Activated CD8-positive, alpha-beta memory T cell treated with anti-CD3 and anti-CD28 coated beads for 24 hours (primary cell): ENCODE measurements at regions not wholly inside any gene's neighbourhood (a gene's known extent, or its start where the extent isn't known, plus 50 kb on each side); places are given as distances from the start of the nearest gene placed in this dataset.
"Not testable (repeated sequence)": the region's sequence is repeated elsewhere in the genome, so short reads cannot be mapped to it uniquely, and the experiment has no call there.

Experiments
- DNase-seq: peaks from one replicate; pipeline ENCODE4 v3.0.0-alpha.2; 2020

- not testable (repeated sequence) for DNase-seq
Measured at GRCh38 chr12:19921716-19922115, 446.6 kb upstream of the PDE3A start.

GRCh38 chr12:19922717-19923116 lies 445.6 kb upstream of the PDE3A start:
- DNase-seq, result no peak

GRCh38 chr12:19924360-19924759 lies 444.0 kb upstream of the PDE3A start:
- DNase-seq, result no peak

- no peak for DNase-seq
Measured at GRCh38 chr12:19925841-19926240, 442.5 kb upstream of the PDE3A start.

- DNase-seq, result no peak
Measured at GRCh38 chr12:19926266-19926665, 442.1 kb upstream of the PDE3A start.

GRCh38 chr12:19927661-19928060 lies 440.7 kb upstream of the PDE3A start:
- no peak for DNase-seq

- DNase-seq, result no peak
Measured at GRCh38 chr12:19932413-19932812, 435.9 kb upstream of the PDE3A start.

- DNase-seq, result no peak
Measured at GRCh38 chr12:19933924-19934323, 434.4 kb upstream of the PDE3A start.

- no peak for DNase-seq
Measured at GRCh38 chr12:19937161-19937560, 431.2 kb upstream of the PDE3A start.

- DNase-seq, result no peak
Measured at GRCh38 chr12:19938031-19938430, 430.3 kb upstream of the PDE3A start.

- no peak for DNase-seq
Measured at GRCh38 chr12:19938491-19938890, 429.8 kb upstream of the PDE3A start.

- no peak for DNase-seq
Measured at GRCh38 chr12:19940267-19940666, 428.1 kb upstream of the PDE3A start.

GRCh38 chr12:19941096-19941495 lies 427.2 kb upstream of the PDE3A start:
- no peak for DNase-seq

GRCh38 chr12:19945559-19946435 lies 422.5 kb upstream of the PDE3A start:
- no peak for DNase-seq

- no peak for DNase-seq
Measured at GRCh38 chr12:19946550-19946949, 421.8 kb upstream of the PDE3A start.

GRCh38 chr12:19947344-19947743 lies 421.0 kb upstream of the PDE3A start:
- no peak for DNase-seq

- no peak for DNase-seq
Measured at GRCh38 chr12:19951664-19952063, 416.7 kb upstream of the PDE3A start.

- DNase-seq, result no peak
Measured at GRCh38 chr12:19953734-19954133, 414.6 kb upstream of the PDE3A start.

- DNase-seq, result no peak
Measured at GRCh38 chr12:19954163-19954562, 414.2 kb upstream of the PDE3A start.

- no peak for DNase-seq
Measured at GRCh38 chr12:19957308-19958125, 410.8 kb upstream of the PDE3A start.

- DNase-seq, result no peak
Measured at GRCh38 chr12:19958389-19958788, 409.9 kb upstream of the PDE3A start.

- DNase-seq, result no peak
Measured at GRCh38 chr12:19959353-19959752, 409.0 kb upstream of the PDE3A start.

GRCh38 chr12:19960527-19960926 lies 407.8 kb upstream of the PDE3A start:
- DNase-seq, result no peak

- no peak for DNase-seq
Measured at GRCh38 chr12:19962192-19962591, 406.1 kb upstream of the PDE3A start.
